ENCODE measurements at regions not wholly inside any gene's neighbourhood (a gene's known extent, or its start where the extent isn't known, plus 50 kb on each side); places are given as distances from the start of the nearest gene placed in this dataset.
A peak's percentile ranks its signal among the peaks of the same experiment; 100 is the strongest.

DNA sequence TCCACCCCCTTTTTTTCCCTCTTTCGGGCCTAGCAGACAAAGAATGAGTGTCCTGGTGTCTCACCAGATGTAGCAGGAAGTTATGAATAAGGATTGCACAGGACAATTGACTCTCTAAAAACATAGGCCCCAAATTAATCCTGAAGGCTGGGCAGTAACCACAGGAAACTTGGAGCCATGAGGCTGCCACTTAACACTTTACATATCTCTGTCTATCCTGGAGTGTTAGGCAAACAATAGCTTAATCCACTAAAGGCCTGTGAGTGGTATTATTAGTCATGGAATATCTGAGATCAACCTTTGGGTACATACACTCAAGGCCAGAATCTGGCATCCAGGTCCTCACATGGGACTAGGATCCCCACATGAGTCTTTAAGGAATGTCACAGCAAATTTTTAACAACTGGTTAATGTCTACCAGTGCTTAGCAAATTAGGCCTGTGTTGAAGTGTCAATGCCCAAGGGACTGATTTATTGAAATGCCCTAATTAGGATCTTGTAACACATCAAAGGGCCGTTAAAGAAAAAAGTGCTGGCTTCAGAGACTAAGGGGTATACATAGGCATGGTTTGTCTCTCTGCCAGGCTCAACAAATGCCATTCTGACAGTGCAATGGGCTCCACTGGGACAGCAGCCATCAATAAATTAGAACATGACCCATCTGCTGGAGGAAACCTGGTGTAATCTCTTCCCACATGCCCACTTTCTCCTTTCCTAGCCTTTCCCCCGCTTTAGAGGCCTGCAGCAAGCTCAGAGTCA lies 196.7 kb upstream of the TBX20 start:
- DNase-seq (ENCODE audit: low spot score), result no peak

DNA sequence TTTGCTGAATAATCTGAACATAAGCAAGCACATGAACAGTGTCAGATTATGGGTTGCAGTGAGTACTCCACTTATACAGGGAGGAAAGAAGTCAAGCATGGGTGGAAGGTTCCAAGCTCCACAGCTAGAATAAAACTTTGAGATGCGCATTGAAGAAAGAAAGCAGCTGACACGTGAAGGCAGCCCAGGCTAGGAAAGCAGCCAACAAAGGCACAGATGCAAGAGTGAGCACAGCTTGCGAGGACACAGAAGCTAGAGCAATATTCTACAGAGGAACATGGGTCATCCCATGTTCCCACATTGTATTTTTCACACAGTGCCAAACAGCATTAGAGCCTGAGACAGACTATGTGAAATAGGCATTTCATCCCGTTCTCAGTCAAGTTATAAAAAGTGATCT lies 194.6 kb upstream of the TBX20 start:
- no peak for DNase-seq (ENCODE audit: low spot score)

DNA sequence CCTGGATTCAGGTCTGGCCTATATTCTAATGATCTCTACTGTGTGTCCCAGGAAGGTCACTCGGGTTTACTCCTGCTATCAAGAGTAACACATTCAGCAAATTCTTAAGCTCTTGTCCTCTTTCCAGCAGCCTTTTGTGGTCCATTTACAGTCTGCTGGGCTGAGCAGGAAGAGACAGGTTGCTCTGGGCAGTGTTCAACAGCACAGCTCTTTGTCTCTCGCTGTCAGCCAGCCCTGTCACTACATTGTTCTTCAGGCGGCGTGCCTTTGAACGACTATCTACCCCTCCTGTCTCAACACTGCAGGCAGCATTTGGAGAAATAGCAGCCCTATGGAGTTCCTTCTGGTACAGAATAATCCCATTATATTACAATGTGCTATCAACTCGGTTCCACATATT lies 192.2 kb upstream of the TBX20 start:
- no peak for DNase-seq (ENCODE audit: low spot score)

DNA sequence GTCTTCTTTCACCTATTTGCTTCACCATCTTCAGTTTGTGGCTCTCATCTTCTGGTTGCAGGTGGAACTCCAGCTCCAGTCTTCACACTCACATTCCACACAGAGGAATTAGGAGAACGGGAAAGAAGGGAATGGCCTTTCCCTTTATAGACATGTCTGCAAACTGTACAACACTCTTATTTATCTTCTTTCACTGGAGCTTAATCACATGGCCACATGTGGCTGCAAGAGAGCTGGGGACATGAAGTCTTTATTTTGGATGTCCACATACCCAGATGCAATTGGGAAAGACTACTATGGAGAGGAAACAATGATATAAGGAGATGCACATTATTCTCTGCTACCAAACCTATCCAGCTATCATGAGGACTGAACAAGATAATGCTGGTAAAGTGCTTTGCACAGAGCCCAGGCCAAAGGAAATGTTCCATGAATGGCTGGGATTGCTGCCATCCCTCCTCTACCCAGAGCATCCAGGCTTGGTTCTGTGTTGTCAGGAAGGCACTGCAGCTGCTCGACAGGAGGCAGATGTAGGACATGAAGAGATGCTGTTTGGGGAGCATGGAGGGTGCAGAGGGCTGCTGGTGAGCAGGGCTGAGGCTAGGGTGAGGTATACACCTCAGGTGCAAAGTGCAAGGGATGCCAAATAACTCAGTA lies 183.8 kb upstream of the TBX20 start:
- DNase-seq (ENCODE audit: low spot score), result no peak

DNA sequence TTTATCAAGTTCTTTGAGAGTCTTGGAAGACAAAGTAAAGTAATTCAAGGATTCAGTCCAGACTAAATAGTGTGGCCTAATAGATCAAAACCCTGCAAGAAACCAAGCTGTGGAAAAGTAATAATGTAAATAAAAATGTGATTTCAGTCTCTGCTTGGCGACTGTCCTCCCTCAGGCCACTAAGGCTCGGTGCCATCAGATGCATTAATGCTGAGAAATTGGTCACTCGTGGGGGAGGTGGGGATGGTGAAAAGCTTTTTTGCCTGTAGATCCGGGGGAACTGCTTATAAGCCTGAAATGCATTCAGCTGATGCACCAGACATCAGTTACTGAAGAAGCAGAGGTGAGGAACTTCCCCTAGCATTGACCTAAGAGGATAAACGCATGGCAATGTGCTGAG lies 182.6 kb upstream of the TBX20 start:
- no peak for DNase-seq (ENCODE audit: low spot score)

DNA sequence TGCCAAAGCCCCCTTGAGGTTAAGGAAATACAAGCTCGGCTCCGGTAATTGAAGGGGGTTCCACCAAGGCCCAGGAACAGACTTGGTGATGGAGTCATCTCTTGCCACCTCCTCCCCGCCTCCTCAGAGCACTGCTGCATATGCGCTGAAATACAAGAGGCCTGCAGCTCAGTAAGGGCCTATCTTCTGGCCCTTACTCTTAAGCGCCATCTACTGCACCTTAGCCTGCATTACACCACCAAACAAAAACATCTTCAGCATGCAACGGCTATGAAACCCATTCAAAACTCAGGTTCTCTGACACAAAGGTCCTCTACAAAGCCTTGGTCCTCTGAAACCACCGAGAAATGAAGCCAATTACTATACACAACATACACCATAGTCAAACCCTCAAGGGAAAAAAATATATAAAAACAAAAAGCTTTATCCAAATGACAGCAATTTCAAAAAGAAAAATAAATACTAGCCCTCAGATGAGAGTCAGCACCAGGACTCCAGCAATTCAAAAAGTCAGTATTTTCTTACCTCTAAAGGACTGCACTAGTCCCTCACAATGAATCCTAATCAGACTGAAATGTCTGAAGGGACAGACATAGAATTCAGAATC lies 176.8 kb upstream of the TBX20 start:
- DNase-seq (ENCODE audit: low spot score), result no peak

DNA sequence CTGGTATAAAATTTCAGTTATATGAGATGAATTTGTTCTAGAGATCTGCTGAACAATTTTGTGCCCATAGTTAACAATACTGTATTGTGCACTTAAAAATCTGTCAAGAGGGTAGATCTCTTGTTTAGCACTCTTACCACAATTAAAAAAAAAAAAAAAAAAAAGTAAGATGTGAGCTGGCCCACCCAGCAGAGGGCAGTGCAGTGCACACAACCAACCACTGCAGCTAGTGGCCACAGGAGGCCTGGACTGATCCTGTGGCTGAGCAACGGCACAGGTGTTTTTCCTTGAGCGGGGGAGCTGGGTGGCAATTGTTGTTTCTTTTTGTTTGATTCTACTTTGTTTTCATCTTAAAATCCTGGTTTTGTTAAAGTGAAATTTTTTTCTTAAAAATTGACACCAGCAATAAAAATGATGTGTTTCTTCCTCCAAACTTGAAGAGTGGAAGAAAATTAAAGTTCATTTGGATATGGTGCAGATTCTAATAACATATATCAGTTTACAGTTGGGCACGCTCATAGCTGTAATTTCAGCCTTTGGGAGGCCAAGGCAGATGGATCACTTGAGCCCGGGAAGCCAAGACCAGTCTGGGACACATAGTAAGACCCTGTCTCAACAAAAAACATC lies 171.1 kb upstream of the TBX20 start:
- DNase-seq (ENCODE audit: low spot score), result peak; percentile 45

DNA sequence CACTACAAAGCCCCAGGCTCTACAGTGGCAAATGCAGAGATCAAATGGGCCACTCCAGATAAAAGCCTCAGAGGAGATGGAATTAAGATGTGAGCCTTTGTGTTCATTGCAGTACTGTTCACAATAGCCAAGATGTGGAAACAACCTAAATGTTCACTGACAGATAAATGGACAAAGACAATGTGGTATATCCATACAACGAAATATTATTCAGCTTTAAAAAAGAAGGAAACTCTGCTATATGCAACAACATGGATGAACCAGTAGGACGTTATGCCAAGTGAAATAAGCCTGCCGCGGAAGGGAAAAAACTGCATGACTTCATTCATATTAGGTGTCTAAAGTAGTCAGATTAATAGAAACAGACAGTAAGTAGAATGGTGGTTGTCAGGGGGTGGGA lies 170.5 kb upstream of the TBX20 start:
- no peak for DNase-seq (ENCODE audit: low spot score)

DNA sequence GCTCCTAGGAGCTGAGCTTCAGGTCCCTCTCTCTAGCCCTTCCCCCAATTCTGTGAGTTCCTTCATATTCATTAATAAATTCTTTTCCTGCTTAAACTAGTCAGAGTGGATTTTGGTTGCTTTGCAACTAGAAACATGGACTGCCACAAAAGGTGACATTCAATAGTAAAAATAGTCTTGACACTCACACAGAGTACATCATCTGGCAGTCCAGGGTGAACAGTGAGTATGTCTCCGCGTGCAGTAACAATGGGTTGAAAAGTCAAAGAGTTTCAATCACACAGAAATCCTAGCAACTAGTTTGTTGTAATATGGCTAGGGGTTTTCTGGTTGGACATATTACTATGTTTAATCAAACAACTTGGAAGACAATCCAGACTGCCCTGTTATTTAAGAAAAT lies 168.8 kb upstream of the TBX20 start:
- no peak for DNase-seq (ENCODE audit: low spot score)

DNA sequence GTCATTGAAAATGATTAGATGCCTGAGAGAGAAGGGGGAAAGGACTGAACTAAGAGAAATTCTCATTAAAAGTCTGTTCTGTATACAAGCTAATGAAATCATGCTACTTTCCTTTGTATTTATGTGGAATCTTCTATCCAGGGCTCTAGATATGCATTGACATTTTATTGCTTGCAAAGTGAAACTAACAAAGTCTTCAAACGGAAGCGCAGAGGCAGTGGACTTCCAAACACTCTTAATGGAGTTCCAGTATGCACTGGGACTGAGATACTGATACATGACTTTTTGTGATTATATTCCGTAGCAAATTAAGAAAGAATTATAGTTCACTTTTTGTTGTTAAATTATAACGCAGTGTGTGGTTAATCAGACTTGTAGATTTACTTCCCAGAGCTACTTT lies 166.8 kb upstream of the TBX20 start:
- DNase-seq (ENCODE audit: low spot score), result no peak

DNA sequence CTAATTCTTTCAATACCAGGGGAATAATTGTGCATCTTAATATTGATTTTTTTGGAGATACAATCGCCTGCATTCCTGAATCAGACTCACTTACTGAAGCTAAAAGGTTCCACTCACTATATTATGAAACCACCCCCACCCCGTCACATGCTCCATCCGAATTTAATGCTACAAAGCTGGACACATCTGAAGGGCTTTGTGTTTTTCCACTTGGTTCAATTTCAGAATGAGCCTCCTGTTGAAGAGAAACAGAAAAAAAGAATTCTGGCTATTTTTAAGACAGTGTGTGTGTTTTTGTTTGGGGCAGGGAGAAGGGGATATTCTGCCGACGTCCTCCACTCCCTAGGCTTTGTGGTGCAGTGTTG lies 165.5 kb upstream of the TBX20 start:
- DNase-seq (ENCODE audit: low spot score), result no peak

DNA sequence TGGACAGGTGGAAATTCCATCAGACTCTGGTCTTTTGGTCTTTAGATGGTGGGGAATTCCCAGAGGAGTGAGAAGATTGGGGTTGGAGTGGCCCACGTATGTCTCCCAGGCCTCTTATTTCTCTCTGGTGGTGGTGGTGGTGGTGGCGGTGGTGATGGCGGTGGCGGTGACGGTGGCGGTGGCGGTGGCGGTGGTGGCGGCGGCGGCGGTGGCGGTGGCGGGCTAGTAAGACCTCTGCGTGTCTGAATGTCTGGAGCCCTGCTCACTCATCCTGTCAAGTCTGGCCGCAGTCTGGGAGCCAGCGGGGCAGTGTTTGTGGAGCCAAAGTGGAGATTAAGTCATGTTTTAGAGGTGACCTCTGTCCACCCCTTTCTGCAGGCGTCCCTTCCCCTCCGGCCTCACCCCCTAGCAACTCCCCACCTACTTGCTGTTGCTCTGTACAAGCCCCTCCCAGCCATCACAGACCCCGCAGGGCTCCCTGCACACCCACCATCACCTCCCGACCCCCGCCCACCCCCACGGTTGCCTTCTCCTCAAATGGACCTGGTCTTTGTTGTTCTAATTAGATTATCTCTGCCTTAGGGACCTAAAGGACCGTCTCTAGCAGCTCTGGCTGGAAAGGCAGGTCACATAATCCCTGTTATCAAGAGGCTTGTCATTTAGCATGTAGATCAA lies 165.0 kb upstream of the TBX20 start:
- DNase-seq (ENCODE audit: low spot score), result no peak

DNA sequence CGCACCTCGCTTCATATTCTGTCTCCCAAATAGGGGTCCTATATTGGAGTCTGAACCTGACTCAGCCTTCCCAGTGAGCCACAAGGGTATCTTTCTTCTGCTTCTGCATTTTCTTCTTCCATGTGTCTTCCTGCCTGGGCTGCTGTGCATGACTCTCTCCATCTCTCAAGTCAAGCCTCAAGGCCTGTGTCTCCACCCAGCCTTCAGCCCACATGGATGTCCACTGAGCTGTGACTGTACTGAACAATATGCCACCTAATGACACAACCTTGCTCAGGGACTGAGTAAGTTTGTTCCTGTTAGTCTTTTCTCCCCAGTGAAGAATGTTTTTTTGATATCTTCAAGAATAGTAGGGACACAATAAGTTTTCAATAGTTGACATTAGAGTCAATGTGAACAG lies 162.7 kb upstream of the TBX20 start:
- no peak for DNase-seq (ENCODE audit: low spot score)

DNA sequence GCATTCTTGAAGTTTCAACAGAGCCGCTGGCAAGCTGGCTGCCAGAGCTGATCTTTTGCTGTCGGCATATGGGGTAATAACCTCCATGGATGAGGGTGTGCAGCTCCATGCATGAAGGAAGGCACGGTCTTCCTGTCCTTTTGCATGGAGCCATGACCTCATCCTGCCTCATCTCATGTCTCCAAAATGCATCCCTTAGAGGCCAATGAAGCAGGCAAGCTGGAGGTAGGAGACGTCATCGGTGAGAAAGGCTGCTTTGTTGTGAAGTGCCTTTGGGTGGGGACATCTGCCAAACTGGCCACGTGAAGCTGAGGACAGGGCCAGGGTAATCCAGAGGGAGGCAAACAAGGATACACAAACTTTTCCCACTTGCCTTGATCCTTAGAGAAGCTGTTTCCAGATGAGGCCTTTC lies 161.5 kb upstream of the TBX20 start:
- DNase-seq (ENCODE audit: low spot score), result peak; percentile 14

DNA sequence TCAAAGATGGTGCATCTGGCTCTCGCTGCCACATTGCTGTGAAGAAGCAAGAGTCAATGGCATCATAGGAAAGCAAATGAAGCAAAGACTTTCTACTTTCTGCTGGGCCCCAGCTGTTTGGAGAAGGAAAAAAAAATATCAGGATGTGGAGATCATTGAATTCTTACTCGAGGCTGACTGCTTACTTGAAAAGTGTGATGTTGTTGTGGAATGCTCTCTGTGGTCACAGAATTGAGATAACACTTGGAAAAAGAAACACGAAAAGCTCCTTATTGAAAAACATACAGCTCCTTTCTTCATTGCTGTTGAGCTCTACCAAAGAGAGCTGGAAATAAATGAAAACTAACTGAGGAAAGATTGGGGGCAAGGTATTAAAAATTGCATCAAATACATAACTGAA lies 157.4 kb upstream of the TBX20 start:
- DNase-seq (ENCODE audit: low spot score), result no peak

DNA sequence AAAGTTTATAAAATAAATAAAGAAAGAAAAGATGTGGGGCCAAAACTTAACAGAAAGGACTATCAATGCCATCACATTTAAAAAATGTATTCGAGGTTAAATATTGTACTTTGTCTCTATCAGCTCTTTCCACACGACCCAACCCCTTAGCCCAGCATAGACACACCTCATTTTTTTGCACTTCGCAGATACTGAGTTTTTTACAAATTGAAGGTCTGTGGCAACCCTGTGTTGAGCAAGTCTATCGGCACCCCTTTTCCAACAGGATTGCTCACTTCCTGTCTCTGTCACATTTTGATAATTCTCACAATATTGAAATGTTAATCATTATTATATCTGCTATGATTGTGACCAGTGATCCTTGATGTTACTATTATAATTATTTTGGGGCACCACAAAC lies 151.6 kb upstream of the TBX20 start:
- DNase-seq (ENCODE audit: low spot score), result no peak

DNA sequence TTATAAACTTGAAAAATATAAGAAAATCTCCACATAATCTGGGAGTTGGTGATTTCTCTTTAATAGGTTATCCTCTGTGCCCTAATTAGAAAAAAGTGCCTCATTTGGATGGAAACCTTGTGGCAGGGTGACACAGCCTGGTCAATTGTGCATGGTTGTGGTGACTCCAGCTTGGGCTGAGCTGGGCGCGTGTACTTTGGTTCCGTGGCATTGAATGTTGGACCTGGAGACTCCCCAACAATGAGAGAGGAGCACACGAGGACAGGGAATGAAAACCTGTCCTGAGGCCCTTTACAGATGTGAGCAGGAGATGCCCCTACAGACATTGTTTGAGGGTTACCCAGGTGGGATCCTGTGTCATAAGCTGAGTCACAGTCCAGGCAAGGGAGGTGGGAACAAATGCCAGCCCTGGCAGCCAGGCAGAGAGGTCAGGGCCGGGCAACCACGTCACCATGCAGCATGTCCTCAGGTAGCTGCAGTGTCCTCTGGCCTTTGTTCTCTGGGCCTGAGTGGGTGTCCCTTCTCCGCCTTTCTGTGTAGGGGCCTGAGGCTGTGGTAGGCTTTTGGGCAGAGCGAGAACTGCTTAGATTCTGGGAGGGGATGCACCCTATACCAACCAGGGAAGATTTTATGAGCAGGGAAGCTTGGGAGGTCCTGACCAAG lies 147.4 kb upstream of the TBX20 start:
- no peak for DNase-seq (ENCODE audit: low spot score)

DNA sequence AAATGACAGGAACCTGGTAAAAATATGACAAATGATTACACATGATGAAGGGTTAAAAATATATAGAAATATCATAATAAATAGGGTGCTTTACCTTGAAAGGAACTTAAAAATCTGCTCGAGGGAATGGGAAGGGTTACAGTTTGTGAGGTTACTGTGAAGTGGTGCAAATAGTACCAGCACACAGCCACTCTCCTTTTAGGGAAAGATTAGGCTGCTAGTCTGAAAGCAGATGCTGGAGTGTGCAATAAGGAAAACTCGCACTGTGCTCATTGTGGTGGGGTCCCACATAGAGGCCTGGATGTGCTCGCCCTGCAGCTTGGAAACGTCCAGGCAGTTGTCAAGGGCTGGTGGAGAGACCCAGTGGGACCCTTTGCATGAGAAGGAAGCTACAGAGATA lies 145.9 kb upstream of the TBX20 start:
- no peak for DNase-seq (ENCODE audit: low spot score)

DNA sequence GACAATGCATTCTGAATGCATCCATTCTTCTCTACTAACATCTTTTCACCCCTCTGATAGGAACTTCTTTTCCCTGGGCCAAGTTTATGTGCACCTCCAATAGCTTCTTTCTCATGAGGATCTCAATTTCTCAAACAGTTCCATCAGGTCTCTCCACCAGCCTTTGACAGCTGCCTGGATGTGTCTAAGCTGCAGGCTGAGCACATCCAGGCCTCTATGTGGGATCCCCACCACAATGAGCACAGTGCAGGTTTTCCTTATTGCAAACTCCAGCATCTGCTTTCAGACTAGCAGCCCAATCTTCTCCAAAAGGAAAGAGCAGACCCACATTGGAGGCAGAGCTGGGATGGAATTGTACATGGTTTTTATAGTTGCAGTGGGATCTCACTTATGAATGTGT lies 145.3 kb upstream of the TBX20 start:
- DNase-seq (ENCODE audit: low spot score), result no peak

DNA sequence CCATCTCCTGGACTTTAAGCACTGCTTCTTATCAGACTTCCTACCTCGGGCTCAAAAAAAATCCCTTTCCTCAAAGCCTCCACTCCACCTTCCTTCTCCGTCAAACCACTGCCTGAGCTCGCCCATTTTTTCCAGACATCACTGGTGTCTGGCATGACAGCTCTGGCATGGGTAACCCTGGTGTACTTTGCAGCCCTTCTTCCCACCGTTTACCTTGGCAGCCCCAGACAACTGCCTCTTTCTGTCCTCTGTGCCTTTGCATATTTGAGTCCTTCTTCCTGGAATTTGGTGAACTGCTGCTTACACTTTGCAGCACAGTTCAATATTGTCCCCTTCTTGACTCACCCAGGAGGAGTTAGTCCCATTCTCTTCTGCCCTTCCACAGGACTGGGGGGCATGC lies 144.6 kb upstream of the TBX20 start:
- DNase-seq (ENCODE audit: low spot score), result no peak

DNA sequence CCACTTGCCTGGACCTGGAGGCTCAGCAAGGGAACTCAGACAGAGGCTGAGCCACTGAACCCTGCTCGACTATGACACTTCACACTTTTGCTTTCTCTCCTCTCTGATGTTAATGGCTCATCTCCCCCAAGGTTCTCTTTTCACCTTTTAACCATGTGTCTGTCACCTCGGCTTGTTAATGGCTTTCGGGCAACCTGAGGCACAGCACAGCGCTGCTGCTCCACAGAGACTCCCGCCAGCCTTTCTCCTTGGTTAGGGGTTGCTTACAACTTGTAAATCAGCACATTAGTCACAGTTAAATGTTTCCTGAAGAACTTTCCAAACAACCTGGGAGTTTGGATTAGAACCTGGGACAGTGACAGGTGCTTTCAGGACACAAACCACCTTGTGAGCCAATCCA lies 136.2 kb upstream of the TBX20 start:
- no peak for DNase-seq (ENCODE audit: low spot score)

DNA sequence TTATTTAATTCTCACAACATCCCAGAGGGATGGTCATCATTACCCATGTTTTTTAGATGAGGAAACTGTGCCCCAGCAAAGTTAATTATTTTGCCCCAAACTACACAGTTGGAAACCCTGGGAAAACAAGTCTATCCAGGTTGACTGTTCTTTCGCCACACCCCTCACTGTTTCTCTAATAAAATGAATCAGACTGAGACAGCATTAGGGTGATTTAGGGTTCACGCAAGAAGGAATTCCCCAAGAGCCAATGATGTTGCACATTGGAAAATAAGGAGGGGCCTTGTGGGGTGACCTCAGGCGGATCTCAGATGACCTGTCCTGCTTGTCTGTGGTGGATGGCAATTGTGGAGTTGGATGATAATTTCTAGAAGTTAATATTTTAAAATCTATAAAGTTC lies 135.7 kb upstream of the TBX20 start:
- no peak for DNase-seq (ENCODE audit: low spot score)
